T-cell (primary cell): ENCODE measurements at regions not wholly inside any gene's neighbourhood (a gene's known extent, or its start where the extent isn't known, plus 50 kb on each side); places are given as distances from the start of the nearest gene placed in this dataset.
"Not testable (repeated sequence)": the region's sequence is repeated elsewhere in the genome, so short reads cannot be mapped to it uniquely, and the experiment has no call there.

Experiments
- ATAC-seq, 4 experiments: fragments of 200-7000 bp in 3 of 4; fragments of 150-1000 bp in 1 of 4; cut with Tn5 transposase; replicated peaks in 1 of 4; 1 replicate in 3 of 4; 2 replicates in 1 of 4; pipeline ENCODE4 v1.10.0; 2021; ENCODE audit warnings: moderate library complexity in 3 of 4, mild to moderate bottlenecking in 2 of 4, moderate number of reproducible peaks in 1 of 4
- CTCF ChIA-PET, 2 donors: fragments of 300-600 bp; sonication (Branson Sonifier 250); formaldehyde crosslinking; loops; one replicate each; lab custom pipeline; 2022; ENCODE audit warnings: antibody characterized with exemption in 2 of 2; lab: Charles Lee
- POLR2A ChIA-PET, 2 donors: fragments of 300-600 bp; sonication (Branson Sonifier 250); formaldehyde crosslinking; loops; one replicate each; lab custom pipeline; 2022; ENCODE audit warnings: antibody characterized with exemption in 2 of 2; lab: Charles Lee
- DNase-seq, 35 experiments: peaks; one replicate each; pipeline versions ENCODE4 v3.0.0 to v3.0.0-alpha.2; 2013 to 2023
- H3K27ac ChIP-seq: one replicate; pipeline ENCODE4 v1.5.1; 2013; ENCODE audit warnings: low read length
- H3K27me3 ChIP-seq, 2 experiments: replicated peaks in 1 of 2; 1 replicate in 1 of 2; 2 replicates in 1 of 2; pipeline versions ENCODE4 v1.6.1 to v1.7.0; 2013; ENCODE audit warnings: low read length in 1 of 2, mixed read lengths in 1 of 2; ENCODE audit not compliant: control insufficient read depth in 2 of 2, insufficient read depth in 2 of 2; ENCODE audit errors: extremely low read depth in 1 of 2
- H3K36me3 ChIP-seq, 2 donors: 1 replicate in 1 of 2; 2 replicates in 1 of 2; pipeline versions ENCODE4 v1.6.1 to v1.7.0; 2013; ENCODE audit warnings: low read length in 1 of 2; ENCODE audit not compliant: control insufficient read depth in 2 of 2, insufficient read depth in 1 of 2; ENCODE audit errors: extremely low read depth in 1 of 2
- H3K4me1 ChIP-seq, 2 experiments: 1 replicate in 1 of 2; 2 replicates in 1 of 2; pipeline versions ENCODE4 v1.6.1 to v1.7.0; 2013; ENCODE audit warnings: low read length in 2 of 2, mixed read lengths in 1 of 2; ENCODE audit not compliant: insufficient read depth in 2 of 2, control insufficient read depth in 1 of 2; ENCODE audit errors: extremely low read depth in 1 of 2
- H3K4me3 ChIP-seq, 2 donors: 1 replicate in 1 of 2; 2 replicates in 1 of 2; pipeline versions ENCODE4 v1.5.1 to v1.7.0; 2013; ENCODE audit warnings: mild to moderate bottlenecking in 2 of 2, low read length in 1 of 2, moderate library complexity in 1 of 2; ENCODE audit not compliant: control insufficient read depth in 1 of 2; ENCODE audit errors: extremely low read depth in 1 of 2
- H3K9me3 ChIP-seq: 2 replicates; pipeline ENCODE4 v1.7.0; 2013
- H3K27ac Mint-ChIP-seq, 2 donors: one replicate each; pipeline ENCODE4 v1.8.0; 2020 to 2021; ENCODE audit warnings: mild to moderate bottlenecking in 2 of 2, mixed read lengths in 2 of 2
- H3K27me3 Mint-ChIP-seq, 2 donors: one replicate each; pipeline ENCODE4 v1.8.0; 2021 to 2022; ENCODE audit warnings: mixed read lengths in 2 of 2
- H3K36me3 Mint-ChIP-seq: one replicate; pipeline ENCODE4 v1.8.0; 2021; ENCODE audit warnings: mixed read lengths
- H3K4me1 Mint-ChIP-seq, 3 donors: one replicate each; pipeline ENCODE4 v1.8.0; 2020 to 2022; ENCODE audit warnings: mixed read lengths in 3 of 3, mild to moderate bottlenecking in 1 of 3
- H3K4me3 Mint-ChIP-seq, 3 donors: one replicate each; pipeline ENCODE4 v1.8.0; 2020 to 2022; ENCODE audit warnings: mild to moderate bottlenecking in 3 of 3, mixed read lengths in 3 of 3, moderate library complexity in 3 of 3
- H3K9me3 Mint-ChIP-seq, 3 donors: one replicate each; pipeline ENCODE4 v1.8.0; 2020 to 2022; ENCODE audit warnings: mixed read lengths in 3 of 3
- WGBS: methylation state at CpG from one replicate; pipeline ENCODE4 v1.1.5; 2013; ENCODE audit warnings: missing lambda C conversion rate; ENCODE audit not compliant: insufficient coverage; 5-methylcytosine and 5-hydroxymethylcytosine counted together

DNA sequence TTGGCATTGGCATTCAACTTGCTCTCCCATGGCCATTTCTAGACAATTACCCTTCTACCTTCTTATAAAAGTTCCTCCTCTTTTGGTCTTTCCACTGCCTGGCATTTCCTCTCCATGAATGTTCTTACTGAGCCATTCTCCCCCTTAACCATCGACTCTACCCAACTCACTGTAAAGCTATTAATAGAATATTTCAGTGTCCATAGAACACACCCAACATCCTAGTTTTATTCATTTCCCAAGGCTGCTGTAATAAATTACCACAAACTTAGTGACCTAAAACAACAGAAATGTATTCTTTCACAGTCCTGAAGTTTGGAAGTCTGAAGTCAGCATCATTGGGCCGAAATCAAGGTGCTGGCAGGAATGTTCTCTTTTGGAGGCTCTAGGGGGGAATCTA lies 170.0 kb upstream of the ATP5MC3 start:
- CTCF ChIA-PET: no interaction called here
- H3K4me3 Mint-ChIP-seq: no peak overlapping the region
- no peak overlapping the region for H3K27ac Mint-ChIP-seq
- H3K4me1 ChIP-seq: no peaks in the 10 kb centered on the region
- no peaks in the 10 kb centered on the region for H3K36me3 ChIP-seq
- H3K27me3 ChIP-seq: peaks cover 0 to 10% of the 10 kb centered on the region in 2 experiments
- no peak overlapping the region for H3K27ac ChIP-seq
- no peaks in the 10 kb centered on the region for H3K9me3 ChIP-seq
- no peaks in the 10 kb centered on the region for H3K36me3 Mint-ChIP-seq
- WGBS: no CpG with 5 or more reads among the region's 2 CpGs
- no peaks in the 10 kb centered on the region for H3K4me1 Mint-ChIP-seq
- peaks cover 31 to 45% of the 10 kb centered on the region in 2 donors for H3K27me3 Mint-ChIP-seq
- ATAC-seq: no peak
- H3K9me3 Mint-ChIP-seq: peaks cover 0 to 4% (median 3%) of the 10 kb centered on the region in 3 donors
- no peak for DNase-seq
- H3K4me3 ChIP-seq: no peak overlapping the region
- POLR2A ChIA-PET: no interaction called here

DNA sequence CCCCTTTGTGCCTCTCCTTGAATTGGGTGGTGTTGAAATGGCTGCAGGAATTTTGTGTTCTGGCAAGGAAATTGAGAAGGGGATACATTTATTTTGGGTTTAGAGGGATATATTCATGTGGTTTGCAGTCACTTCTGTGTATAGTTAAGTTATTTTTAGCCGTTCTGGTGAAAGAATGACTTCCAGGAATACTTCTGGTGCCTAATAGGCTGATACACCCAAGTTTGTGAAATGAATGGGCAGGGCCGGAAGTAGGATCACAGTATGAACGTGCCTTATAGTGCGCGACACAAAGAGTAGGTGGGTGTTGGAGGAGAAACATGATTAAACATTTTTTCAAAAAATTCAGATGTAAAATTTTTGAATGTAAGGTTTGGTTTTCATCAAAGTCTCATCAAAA lies 168.6 kb upstream of the ATP5MC3 start:
- Mint-ChIP-seq H3K9me3 (peaks cover 2 to 6% (median 4%) of the 10 kb centered on the region in 3 donors), H3K27me3 (peaks cover 37 to 47% of the 10 kb centered on the region in 2 donors), H3K4me3 (no peak overlapping the region), H3K27ac (no peak overlapping the region), H3K36me3 (peaks cover 1% of the 10 kb centered on the region), H3K4me1 (no peaks in the 10 kb centered on the region)
- 60% methylated on average over 2 of the region's 5 CpGs for WGBS
- DNase-seq (no peak), ATAC-seq (no peak)
- no peak overlapping the region for H3K4me3 ChIP-seq
- H3K36me3 ChIP-seq: no peaks in the 10 kb centered on the region
- ChIA-PET CTCF (no interaction called here), POLR2A (no interaction called here)
- no peak overlapping the region for H3K27ac ChIP-seq
- no peaks in the 10 kb centered on the region for H3K4me1 ChIP-seq
- no peaks in the 10 kb centered on the region for H3K9me3 ChIP-seq
- H3K27me3 ChIP-seq: peaks cover 0 to 7% of the 10 kb centered on the region in 2 experiments

DNA sequence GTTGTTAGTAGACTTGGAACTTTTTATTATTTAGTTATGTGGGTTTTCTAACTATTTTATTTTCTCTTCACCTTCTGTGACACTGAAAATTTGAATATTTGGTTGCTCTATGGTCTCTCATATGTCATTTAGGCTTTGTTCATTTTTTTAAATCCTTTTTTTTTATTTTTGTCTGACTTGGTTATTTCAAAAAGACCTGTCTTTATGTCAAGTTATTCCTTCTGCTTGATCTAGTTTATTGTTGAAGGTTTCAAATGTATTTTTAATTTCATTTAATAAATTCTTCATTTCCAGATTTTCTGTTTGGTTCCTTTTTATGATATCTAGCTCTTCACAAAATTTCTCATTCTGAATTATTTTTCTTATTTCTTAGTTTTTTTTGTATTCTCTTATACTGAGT lies 160.6 kb upstream of the ATP5MC3 start:
- H3K27ac Mint-ChIP-seq: no peak overlapping the region

DNA sequence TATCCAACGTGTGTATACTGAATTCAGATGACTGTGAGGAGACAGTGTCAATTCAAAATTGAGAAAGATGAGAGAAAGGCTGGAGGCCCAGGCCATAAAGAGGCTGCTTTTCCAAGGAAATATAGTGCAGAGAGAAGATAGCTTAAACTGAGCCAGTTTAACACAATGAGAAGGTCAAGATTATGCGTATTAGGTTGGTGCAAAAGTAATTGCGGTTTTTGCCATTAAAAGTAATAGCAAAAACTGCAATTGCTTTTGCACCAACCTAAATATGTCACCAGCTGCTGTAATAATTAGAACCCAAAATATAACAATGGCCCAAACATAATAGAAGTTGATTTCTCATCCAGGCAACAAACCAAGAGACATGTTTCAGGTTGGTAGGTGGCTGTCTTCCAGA lies 148.7 kb upstream of the ATP5MC3 start:
- Histone ChIP-seq H3K36me3 (no peaks in the 10 kb centered on the region), H3K4me3 (no peak overlapping the region), H3K27me3 (peaks cover 0 to 3% of the 10 kb centered on the region in 2 experiments), H3K4me1 (no peaks in the 10 kb centered on the region), H3K9me3 (no peaks in the 10 kb centered on the region), H3K27ac (no peak overlapping the region)
- WGBS: 20% methylated on average over 1 of the region's 3 CpGs
- ATAC-seq (no peak), DNase-seq (no peak)
- POLR2A ChIA-PET: no interaction called here
- CTCF ChIA-PET: interaction anchor here (0.8 to 1.1 kb wide), 2 partner anchors 12 to 128 kb away, joined by 3 to 5 read pairs; no protein-coding TSS in a partner anchor
- H3K36me3 Mint-ChIP-seq: no peaks in the 10 kb centered on the region
- H3K27me3 Mint-ChIP-seq: no peaks in the 10 kb centered on the region
- no peak overlapping the region for H3K4me3 Mint-ChIP-seq
- H3K9me3 Mint-ChIP-seq: peaks cover 0 to 20% (median 2%) of the 10 kb centered on the region in 3 donors
- H3K27ac Mint-ChIP-seq: no peak overlapping the region
- no peaks in the 10 kb centered on the region for H3K4me1 Mint-ChIP-seq

More for the DNA sequence above, 160.6 kb upstream of the ATP5MC3 start:
- H3K36me3 ChIP-seq: no peaks in the 10 kb centered on the region
- Mint-ChIP-seq H3K4me1 (no peaks in the 10 kb centered on the region), H3K4me3 (no peak overlapping the region), H3K27me3 (peaks cover 22 to 32% of the 10 kb centered on the region in 2 donors), H3K9me3 (peaks cover 24 to 36% (median 25%) of the 10 kb centered on the region in 3 donors), H3K36me3 (peaks cover 3% of the 10 kb centered on the region)
- no peak overlapping the region for H3K27ac ChIP-seq
- ATAC-seq (no peak), DNase-seq (no peak)
- no peaks in the 10 kb centered on the region for H3K4me1 ChIP-seq
- H3K9me3 ChIP-seq: peaks cover 11% of the 10 kb centered on the region
- H3K4me3 ChIP-seq: no peak overlapping the region
- ChIA-PET POLR2A (no interaction called here), CTCF (no interaction called here)
- H3K27me3 ChIP-seq: peaks cover 0 to 14% of the 10 kb centered on the region in 2 experiments

DNA sequence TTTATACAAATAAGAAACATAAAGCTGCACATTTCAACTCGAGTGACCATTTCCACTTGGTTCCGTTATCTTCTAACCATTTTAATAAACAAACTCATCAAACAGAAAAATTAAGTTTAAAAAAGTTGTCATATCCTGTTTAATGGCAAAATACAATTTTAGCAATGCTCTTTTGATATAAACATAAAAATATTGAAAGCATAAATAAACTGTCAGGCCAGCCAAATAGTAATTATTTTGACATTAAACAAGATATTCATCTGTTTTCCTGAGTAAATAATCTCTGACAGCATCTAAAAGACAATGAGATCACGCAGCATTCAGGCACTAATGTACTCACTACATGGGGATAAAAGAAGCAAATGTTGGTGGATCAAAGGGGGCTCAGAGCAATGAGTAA lies 145.3 kb upstream of the ATP5MC3 start:
- no peaks in the 10 kb centered on the region for H3K4me1 ChIP-seq
- Mint-ChIP-seq H3K36me3 (no peaks in the 10 kb centered on the region), H3K27ac (no peak overlapping the region), H3K4me1 (no peaks in the 10 kb centered on the region), H3K4me3 (no peak overlapping the region), H3K9me3 (peaks cover 0 to 22% (median 4%) of the 10 kb centered on the region in 3 donors), H3K27me3 (peaks cover 0 to 9% of the 10 kb centered on the region in 2 donors)
- H3K27ac ChIP-seq: no peak overlapping the region
- no peaks in the 10 kb centered on the region for H3K36me3 ChIP-seq
- H3K27me3 ChIP-seq: peaks cover 0 to 3% of the 10 kb centered on the region in 2 experiments
- 80% methylated on average over 1 of the region's 3 CpGs for WGBS
- POLR2A ChIA-PET: no interaction called here
- DNase-seq (no peak), ATAC-seq (no peak)
- no peaks in the 10 kb centered on the region for H3K9me3 ChIP-seq
- CTCF ChIA-PET: no interaction called here
- H3K4me3 ChIP-seq: no peak overlapping the region

DNA sequence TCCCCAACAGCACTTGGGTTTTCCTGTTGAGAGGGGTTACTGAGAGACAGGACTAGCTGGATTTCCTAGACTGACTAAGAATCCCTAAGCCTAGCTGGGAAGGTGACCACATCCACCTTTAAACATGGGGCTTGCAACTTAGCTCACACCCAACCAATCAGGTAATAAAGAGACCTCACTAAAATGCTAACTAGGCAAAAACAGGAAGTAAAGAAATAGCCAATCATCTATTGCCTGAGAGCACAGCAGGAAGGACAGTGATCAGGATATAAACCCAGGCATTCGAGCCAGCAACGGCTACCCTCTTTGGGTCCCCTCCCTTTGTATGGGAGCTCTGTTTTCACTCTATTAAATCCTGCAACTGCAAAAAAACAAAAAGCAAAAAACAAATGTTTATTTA lies 144.7 kb upstream of the ATP5MC3 start:
- H3K36me3 ChIP-seq, H3K4me1 ChIP-seq, H3K9me3 ChIP-seq, POLR2A ChIA-PET, H3K4me1 Mint-ChIP-seq, ATAC-seq, H3K36me3 Mint-ChIP-seq, CTCF ChIA-PET, H3K27ac ChIP-seq, H3K27ac Mint-ChIP-seq, DNase-seq, H3K4me3 ChIP-seq, H3K27me3 ChIP-seq, H3K4me3 Mint-ChIP-seq: not testable (repeated sequence)
- Mint-ChIP-seq H3K27me3 (peaks cover 0 to 14% of the 10 kb centered on the region in 2 donors), H3K9me3 (peaks cover 0 to 22% (median 4%) of the 10 kb centered on the region in 3 donors)
- WGBS: no CpG with 5 or more reads among the region's 2 CpGs

DNA sequence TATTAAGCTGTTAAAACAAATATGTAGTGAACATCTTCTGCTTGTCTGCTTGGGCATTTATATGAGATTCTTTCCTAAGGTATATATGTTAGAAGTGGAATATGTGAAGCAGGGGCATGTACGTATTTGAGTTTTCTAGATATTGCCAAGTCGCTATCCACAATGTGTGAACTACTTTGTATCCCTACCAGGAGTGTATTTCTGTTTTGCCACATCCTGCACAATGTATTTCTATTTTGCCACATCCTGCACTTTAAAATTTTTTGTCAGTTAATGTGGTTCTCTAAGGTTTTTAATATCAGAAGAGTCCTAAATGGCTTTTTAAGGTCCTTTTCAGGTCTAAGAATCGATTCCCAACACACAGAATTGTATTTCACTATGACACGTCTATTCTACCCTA lies 141.7 kb upstream of the ATP5MC3 start:
- H3K9me3 ChIP-seq: no peaks in the 10 kb centered on the region
- no peaks in the 10 kb centered on the region for H3K4me1 ChIP-seq
- WGBS: no CpG with 5 or more reads among the region's 4 CpGs
- Mint-ChIP-seq H3K27ac (no peak overlapping the region), H3K4me3 (no peak overlapping the region), H3K4me1 (no peaks in the 10 kb centered on the region), H3K36me3 (no peaks in the 10 kb centered on the region), H3K9me3 (peaks cover 0 to 22% (median 4%) of the 10 kb centered on the region in 3 donors), H3K27me3 (peaks cover 5 to 16% of the 10 kb centered on the region in 2 donors)
- DNase-seq (no peak), ATAC-seq (no peak)
- H3K36me3 ChIP-seq: no peaks in the 10 kb centered on the region
- no peaks in the 10 kb centered on the region for H3K27me3 ChIP-seq
- POLR2A ChIA-PET: no interaction called here
- CTCF ChIA-PET: interaction anchor here in 1 of 2 donors (0.6 kb wide), 1 partner anchor 962 kb away, joined by 6 read pairs; no protein-coding TSS in a partner anchor
- no peak overlapping the region for H3K4me3 ChIP-seq
- H3K27ac ChIP-seq: no peak overlapping the region
